Memory B cell (primary cell): ENCODE measurements at regions not wholly inside any gene's neighbourhood (a gene's known extent, or its start where the extent isn't known, plus 50 kb on each side); places are given as distances from the start of the nearest gene placed in this dataset.
A peak's percentile ranks its signal among the peaks of the same experiment; 100 is the strongest.

Experiments
- ATAC-seq: fragments of 150-1000 bp; cut with Tn5 transposase; 2 replicates; pipeline ENCODE4 v1.10.0; 2021; ENCODE audit warnings: low read depth, mild to moderate bottlenecking, moderate library complexity
- DNase-seq, 2 donors: peaks; one replicate each; pipeline ENCODE4 v3.0.0; 2022; ENCODE audit warnings: low spot score in 2 of 2
- H3K27ac Mint-ChIP-seq: one replicate; pipeline ENCODE4 v1.8.0; 2022; ENCODE audit warnings: mild to moderate bottlenecking, moderate library complexity, mixed read lengths
- H3K27me3 Mint-ChIP-seq: one replicate; pipeline ENCODE4 v1.8.0; 2022; ENCODE audit warnings: mixed read lengths
- H3K36me3 Mint-ChIP-seq: one replicate; pipeline ENCODE4 v1.8.0; 2022; ENCODE audit warnings: mild to moderate bottlenecking, mixed read lengths
- H3K4me1 Mint-ChIP-seq: one replicate; pipeline ENCODE4 v1.8.0; 2022; ENCODE audit warnings: mixed read lengths
- H3K4me3 Mint-ChIP-seq: one replicate; pipeline ENCODE4 v1.8.0; 2022; ENCODE audit warnings: mild to moderate bottlenecking, moderate library complexity, mixed read lengths
- H3K9me3 Mint-ChIP-seq: one replicate; pipeline ENCODE4 v1.8.0; 2022; ENCODE audit warnings: mixed read lengths

DNA sequence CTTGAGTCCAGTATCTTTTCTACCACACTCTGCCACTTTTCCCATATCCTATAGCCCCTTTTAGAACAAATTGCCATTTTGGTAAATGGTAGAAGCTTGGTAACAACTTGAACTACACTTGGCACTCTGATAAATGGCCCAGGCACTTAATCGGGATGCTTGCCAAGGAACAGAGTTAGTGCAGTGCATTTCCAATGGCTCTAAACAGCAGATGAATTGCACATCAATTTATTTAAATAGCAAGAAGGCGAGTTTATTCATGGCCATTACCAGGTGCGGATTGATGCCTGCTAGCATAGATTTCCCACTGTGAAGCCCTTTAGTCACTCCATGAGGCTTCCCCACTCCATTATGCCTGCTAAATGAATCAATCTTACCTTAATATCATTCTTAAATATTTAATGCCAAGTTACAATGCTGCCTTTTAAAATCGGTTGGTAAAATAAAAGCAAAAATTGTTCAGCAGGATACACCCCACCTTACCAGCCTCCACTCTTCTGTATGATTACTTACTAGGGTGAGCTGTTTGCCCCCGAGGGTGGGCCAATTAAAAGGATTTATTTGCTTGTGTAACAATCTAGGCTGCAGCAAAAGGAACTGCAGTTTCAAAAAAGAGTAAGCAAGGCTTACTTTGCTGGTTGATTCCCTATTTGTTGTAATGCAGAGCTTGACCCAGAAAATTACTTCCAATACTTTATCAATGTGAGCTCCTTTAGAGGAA is 136.0 kb upstream of the ARHGAP42 start:
- Mint-ChIP-seq H3K4me1 (no peaks in the 10 kb centered on the region), H3K36me3 (no peaks in the 10 kb centered on the region), H3K27ac (no peak overlapping the region), H3K4me3 (no peak overlapping the region), H3K9me3 (no peaks in the 10 kb centered on the region), H3K27me3 (peaks cover 11% of the 10 kb centered on the region)
- ATAC-seq (no peak), DNase-seq (no peak)

DNA sequence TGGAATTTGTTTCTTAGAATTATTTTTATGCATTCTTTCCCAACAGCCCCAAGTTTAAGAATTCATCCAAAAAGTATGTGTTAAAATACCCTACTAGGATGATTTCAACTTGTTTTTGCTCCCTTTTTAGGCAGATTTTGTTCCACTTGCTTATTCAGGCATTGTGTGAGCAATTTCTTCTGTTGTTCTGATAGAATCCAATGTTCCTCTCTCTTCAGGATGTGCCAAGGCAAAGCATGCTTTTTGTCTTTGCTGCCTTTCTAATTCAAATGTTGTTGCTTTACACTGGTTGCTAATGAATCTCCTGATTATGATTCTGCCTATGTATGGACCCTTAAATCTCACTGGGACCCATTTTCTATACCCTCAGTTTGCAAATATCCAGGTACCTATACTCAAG is 131.2 kb upstream of the ARHGAP42 start:
- Mint-ChIP-seq H3K27ac (no peak overlapping the region), H3K27me3 (peaks cover 8% of the 10 kb centered on the region), H3K4me3 (no peak overlapping the region), H3K9me3 (no peaks in the 10 kb centered on the region), H3K4me1 (no peaks in the 10 kb centered on the region), H3K36me3 (no peaks in the 10 kb centered on the region)
- DNase-seq (no peak), ATAC-seq (no peak)

DNA sequence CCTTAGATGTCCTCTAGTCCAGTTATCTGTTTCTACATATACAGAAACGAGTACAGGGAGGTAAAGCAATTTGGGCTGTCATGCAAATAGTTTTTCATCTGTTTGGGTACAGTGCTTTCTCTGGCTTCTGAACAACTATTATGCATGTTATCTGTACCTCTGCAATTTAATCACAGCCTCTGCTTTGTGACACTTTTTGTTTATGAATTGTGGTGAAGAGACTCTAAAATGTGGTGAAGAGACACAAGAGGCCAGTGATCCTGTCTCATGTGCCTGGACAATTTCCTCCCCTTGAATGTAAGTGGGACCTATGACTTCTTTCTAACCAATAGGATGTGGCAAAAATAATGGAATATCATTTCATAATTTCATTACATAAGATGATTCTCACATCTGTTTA is 130.3 kb upstream of the ARHGAP42 start:
- no peaks in the 10 kb centered on the region for H3K4me1 Mint-ChIP-seq
- ATAC-seq (no peak), DNase-seq (no peak)
- H3K9me3 Mint-ChIP-seq = no peaks in the 10 kb centered on the region
- H3K36me3 Mint-ChIP-seq = no peaks in the 10 kb centered on the region
- no peak overlapping the region for H3K4me3 Mint-ChIP-seq
- H3K27ac Mint-ChIP-seq = no peak overlapping the region
- H3K27me3 Mint-ChIP-seq = peaks cover 8% of the 10 kb centered on the region

DNA sequence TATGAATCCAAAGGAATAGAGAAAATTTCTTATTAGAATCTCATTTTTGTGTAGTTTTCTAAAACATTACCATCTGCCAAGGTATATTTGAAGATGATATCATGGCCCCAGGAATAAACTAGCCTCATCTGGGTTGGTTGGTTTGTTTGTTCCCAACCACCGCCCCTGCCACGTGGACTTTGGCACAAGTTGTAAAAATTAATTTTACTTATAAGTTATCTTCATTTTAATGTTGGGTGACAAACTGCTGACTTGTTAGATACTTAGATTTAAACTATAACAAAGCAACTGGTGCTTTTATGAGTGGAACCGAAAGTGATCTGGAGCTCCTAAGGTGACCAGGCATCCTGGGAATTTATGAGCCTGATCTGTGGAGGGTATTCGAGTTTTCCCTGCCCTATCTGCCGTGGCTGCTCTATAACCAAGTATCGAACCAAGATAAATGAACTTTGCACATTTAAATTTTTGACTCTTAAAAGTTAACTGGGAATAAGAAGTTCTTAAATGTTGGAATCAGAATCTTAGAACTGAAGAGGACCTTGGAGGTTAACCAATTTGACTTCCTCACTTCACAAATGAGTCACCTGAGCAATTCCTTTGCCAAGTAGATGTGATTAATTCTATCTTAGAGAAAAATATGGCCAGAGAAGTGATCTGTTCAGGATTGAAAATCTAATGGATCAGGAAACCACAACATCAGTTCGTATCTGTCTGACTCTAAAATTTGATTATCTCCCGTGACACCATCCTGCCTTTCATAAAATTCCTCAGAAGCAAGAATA is 129.1 kb upstream of the ARHGAP42 start:
- no peak for ATAC-seq
- Mint-ChIP-seq H3K27ac (no peak overlapping the region), H3K4me3 (no peak overlapping the region), H3K36me3 (no peaks in the 10 kb centered on the region), H3K4me1 (no peaks in the 10 kb centered on the region), H3K9me3 (no peaks in the 10 kb centered on the region), H3K27me3 (peaks cover 5% of the 10 kb centered on the region)
- DNase-seq = no peak

DNA sequence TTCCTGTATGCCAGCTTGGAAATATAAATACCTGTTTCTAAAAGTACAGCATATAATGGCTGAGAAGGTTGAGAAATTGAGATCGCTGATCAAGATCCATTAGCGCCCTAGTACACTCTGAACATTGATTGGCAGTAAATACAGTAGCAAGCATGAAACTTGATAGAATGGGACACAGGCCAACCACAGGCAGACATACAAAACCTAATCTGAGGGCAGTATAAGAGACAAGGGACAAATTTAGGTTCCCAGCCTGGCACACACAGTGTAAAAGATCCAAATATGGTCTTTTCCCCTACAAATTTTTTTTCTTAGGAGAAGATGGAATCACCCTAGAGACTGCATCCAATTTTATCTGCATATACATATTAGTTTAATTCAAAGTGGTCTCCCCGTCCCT is 126.5 kb upstream of the ARHGAP42 start:
- Mint-ChIP-seq H3K36me3 (no peaks in the 10 kb centered on the region), H3K4me3 (no peak overlapping the region), H3K27me3 (peaks cover 2% of the 10 kb centered on the region), H3K9me3 (no peaks in the 10 kb centered on the region), H3K4me1 (no peaks in the 10 kb centered on the region), H3K27ac (no peak overlapping the region)
- DNase-seq = no peak
- ATAC-seq = no peak

DNA sequence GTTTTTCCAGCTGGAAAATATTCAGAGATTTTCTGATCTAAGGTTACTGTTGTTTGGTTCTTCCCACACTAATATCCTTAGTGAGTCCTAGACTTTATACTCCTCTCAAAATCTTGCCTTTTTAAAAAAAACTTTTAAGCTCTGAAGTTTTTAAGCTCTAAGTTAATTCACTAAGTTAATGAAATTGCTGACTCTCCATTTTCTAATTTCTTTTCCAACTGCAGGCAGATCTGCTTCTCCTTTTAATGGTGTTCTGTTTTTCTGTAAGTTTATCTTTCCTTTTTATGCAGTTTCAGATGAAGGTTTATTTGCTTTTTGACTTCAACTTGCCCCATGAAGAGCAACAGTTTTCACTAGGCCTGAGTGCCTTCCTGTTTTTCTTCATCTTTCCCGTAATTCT is 125.8 kb upstream of the ARHGAP42 start:
- Mint-ChIP-seq H3K27me3 (peaks cover 2% of the 10 kb centered on the region), H3K36me3 (no peaks in the 10 kb centered on the region), H3K4me1 (no peaks in the 10 kb centered on the region), H3K9me3 (no peaks in the 10 kb centered on the region), H3K27ac (no peak overlapping the region), H3K4me3 (no peak overlapping the region)
- DNase-seq (no peak), ATAC-seq (no peak)

DNA sequence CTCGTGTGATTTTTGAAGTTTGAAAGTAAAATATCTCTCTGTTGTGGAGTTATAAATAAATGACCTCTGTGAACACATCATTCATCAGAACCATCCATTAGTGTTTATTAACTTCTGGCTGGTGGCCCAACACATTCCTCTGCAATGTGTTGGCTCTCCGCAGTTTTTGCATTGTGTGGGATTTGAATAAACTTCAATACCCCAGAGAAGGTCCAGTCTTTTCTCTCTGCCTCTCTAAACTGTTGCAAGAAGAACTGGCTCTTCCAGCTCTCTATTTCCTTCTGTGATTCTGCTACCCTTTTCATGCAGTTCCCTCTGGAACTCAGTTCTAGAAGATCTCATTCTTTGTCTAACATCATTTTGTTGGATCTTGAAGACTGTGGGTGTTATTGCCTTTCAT is 125.0 kb upstream of the ARHGAP42 start:
- Mint-ChIP-seq H3K36me3 (no peaks in the 10 kb centered on the region), H3K4me3 (no peak overlapping the region), H3K27ac (no peak overlapping the region), H3K27me3 (peaks cover 2% of the 10 kb centered on the region), H3K9me3 (no peaks in the 10 kb centered on the region), H3K4me1 (no peaks in the 10 kb centered on the region)
- DNase-seq (no peak), ATAC-seq (no peak)

DNA sequence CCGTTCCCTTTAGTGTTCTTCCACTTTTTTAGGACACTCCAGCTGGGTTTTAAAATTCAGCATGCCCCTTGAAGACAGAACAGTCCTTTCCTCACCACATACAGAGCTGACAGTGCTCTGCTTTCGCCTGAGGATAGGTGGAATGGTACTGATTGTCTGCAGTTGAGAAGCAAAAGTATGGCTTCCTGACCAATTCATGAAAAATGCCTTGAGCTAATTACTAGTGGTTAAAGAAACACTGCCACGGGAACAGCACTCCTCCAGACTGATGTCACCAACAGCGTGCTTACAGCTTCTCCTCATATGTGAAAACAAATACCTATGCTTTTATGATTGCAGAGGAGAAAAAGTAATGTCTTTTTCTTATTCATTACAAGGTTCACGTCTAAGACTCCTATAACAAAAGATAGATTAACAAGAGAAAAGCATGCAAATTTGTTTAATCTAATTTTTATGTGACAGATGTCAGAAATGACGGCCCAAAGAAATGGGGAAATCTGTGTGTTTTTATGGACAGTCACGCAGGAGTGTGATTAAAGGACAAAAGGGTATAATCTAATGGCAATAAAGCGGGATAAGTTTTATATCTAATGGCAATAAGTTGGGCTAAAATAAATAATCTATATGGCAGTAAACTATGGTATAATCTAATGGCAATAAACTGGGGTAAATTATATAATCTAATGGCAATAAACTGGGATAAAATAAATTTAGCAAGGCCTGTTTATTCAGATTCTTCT is 123.4 kb upstream of the ARHGAP42 start:
- no peaks in the 10 kb centered on the region for H3K4me1 Mint-ChIP-seq
- no peaks in the 10 kb centered on the region for H3K9me3 Mint-ChIP-seq
- H3K27ac Mint-ChIP-seq = no peak overlapping the region
- H3K4me3 Mint-ChIP-seq = no peak overlapping the region
- ATAC-seq (no peak), DNase-seq (no peak)
- H3K27me3 Mint-ChIP-seq = peaks cover 2% of the 10 kb centered on the region
- H3K36me3 Mint-ChIP-seq = no peaks in the 10 kb centered on the region

DNA sequence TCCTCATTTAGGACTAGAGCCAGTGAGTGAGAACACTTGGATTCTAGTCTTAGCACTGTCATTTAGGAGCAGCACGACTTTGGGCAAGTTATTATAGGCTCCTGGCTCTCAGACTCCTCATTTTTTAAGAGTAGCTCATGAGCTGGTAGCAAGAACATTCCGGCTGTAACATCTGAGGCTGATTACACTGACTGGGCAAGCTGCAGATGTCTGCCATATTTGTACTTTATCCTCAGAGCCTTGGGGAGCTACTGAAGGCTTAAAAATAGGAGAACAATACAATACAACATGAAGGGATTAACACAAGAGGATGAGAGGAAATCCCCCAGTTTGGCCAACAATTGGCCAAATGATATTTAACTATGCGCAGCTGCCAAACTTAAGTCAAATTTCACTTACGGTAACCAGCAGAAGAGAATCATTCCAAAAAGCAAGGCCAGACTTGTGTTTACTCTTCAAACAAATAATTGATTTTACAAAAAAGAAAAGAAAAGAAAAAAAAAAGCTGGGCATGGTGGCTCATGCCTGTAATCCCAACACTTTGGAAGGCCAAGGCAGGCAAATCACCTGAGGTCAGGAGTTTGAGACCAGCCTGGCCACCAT is 113.1 kb upstream of the ARHGAP42 start:
- Mint-ChIP-seq H3K4me3 (no peak overlapping the region), H3K27me3 (no peaks in the 10 kb centered on the region), H3K36me3 (no peaks in the 10 kb centered on the region), H3K27ac (no peak overlapping the region), H3K9me3 (no peaks in the 10 kb centered on the region), H3K4me1 (no peaks in the 10 kb centered on the region)
- no peak for ATAC-seq
- DNase-seq = no peak

DNA sequence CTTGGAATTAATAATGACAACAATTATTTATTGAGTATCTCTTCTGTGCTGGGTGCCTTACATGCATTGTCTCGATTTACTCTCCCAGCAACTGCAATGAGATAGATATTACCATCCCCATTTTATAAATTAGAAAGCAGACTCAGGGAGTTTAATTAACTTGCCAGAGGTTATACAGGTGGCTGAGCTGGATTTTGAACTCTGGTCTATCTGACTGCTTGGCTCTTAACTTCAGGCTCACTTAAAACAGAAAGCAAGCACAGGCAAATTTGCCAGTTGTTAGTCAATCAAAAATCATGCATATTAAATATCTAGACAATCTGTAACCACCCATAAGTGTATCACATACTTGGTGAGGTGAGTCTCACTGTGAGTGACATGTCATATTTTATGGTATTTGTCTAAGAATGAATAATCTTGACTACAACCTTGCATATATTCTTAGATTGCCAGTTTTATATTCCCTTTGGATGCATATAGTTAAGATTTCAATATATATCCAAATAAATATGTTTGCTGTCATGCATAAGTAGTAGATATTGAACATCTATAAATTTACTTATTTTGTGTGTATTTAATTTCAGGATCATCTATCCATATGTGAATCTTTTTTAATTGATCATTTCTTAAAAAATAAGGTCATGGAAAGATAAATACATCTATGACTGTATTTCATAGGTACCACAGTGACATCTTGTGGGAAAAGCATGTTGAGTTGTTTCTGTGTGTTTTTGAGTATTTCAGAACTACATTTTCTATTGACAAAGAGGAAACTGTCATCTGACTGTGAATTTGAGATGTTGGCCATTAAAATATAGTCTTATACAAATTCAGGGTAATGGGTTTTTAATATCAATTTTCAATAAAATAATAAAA is 112.0 kb upstream of the ARHGAP42 start:
- H3K36me3 Mint-ChIP-seq = no peaks in the 10 kb centered on the region
- no peak for DNase-seq
- no peak overlapping the region for H3K27ac Mint-ChIP-seq
- H3K4me3 Mint-ChIP-seq = no peak overlapping the region
- peaks cover 1% of the 10 kb centered on the region for H3K4me1 Mint-ChIP-seq
- no peak for ATAC-seq
- H3K27me3 Mint-ChIP-seq = no peaks in the 10 kb centered on the region
- H3K9me3 Mint-ChIP-seq = no peaks in the 10 kb centered on the region

DNA sequence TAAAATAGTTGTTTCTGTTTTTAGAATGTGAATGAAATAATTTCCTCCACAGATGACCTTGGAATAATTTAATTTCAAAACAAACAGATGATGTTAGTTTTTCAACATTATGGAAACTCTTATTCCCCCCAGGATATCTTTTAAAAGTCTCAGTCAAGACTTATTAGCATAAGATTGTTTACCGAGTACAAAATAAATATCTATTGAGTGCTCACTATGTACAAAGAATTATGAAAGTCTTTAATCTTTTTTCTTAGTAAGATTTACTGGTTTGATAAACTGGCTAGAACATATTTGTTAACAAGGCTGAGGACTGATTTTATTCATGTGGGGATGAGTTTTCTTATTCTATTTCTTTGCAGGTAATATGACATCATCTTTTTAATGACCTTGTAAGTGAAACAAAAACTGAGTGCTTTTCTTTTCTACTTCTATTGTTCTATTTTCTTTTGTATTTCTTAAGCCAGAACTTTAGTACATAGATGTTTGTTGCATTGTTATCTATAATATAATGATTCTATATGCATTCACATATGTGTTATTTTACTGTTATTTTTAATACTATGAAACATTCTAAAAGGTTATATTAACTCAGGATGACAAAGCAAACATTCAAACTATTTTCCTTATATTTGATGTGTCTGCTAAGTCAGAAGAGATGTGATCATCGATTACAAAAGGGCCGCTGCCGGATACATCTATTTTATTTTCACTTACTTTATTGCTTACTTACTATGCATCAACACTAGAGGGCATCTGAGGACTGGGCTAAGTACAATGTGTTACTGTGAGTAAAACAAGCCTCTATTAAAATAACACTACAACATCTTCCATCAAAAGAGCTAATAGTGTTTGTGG is 111.0 kb upstream of the ARHGAP42 start:
- no peaks in the 10 kb centered on the region for H3K36me3 Mint-ChIP-seq
- peaks cover 5% of the 10 kb centered on the region for H3K4me1 Mint-ChIP-seq
- no peak overlapping the region for H3K4me3 Mint-ChIP-seq
- no peaks in the 10 kb centered on the region for H3K9me3 Mint-ChIP-seq
- DNase-seq (peak in 1 of 2 donors; percentile 54), ATAC-seq (peak; percentile 80)
- H3K27ac Mint-ChIP-seq = no peak overlapping the region
- no peaks in the 10 kb centered on the region for H3K27me3 Mint-ChIP-seq

DNA sequence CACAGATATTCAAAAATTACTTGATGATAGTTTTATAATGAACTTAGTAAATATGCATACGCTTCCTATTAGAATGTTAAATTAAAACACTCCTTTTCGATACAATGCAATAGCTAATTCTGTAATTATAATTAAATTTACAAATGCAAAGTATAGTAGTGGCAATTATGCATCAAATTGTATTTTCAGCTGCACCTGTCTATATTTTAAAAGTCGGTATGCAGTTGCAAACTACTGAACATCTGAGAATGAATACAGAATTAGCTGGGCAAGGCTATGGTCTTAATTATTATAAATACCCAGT is 110.4 kb upstream of the ARHGAP42 start:
- ATAC-seq (no peak), DNase-seq (no peak)
- H3K4me1 Mint-ChIP-seq = peaks cover 5% of the 10 kb centered on the region
- H3K27me3 Mint-ChIP-seq = no peaks in the 10 kb centered on the region
- H3K4me3 Mint-ChIP-seq = no peak overlapping the region
- H3K27ac Mint-ChIP-seq = no peak overlapping the region
- no peaks in the 10 kb centered on the region for H3K36me3 Mint-ChIP-seq
- H3K9me3 Mint-ChIP-seq = no peaks in the 10 kb centered on the region

DNA sequence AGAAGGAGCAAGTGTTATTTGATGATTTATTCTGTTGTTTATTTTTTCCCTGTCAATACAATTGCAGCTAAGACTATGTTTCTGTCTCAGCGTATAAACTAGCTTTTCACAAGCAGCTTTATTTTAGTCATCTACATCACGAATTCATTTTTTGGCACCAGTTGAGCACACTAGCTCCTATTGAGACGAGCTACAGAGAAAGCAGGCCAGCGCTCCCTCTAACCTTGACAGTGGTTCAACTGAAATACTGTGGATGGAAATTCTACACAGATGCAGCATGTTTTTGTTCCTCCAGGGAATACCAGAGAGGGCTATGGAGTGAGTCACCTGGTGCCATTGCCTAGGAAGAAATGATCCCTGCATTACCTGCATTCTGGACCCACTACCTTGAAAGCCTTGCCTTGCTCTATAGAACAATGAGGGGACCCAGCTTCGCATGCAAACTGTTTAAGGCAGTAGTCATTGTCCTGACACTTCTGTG is 108.2 kb upstream of the ARHGAP42 start:
- Mint-ChIP-seq H3K36me3 (no peaks in the 10 kb centered on the region), H3K27ac (no peak overlapping the region), H3K4me3 (no peak overlapping the region), H3K27me3 (no peaks in the 10 kb centered on the region), H3K4me1 (peaks cover 5% of the 10 kb centered on the region), H3K9me3 (no peaks in the 10 kb centered on the region)
- DNase-seq (no peak), ATAC-seq (no peak)
